ENCODE measurements at regions not wholly inside any gene's neighbourhood (a gene's known extent, or its start where the extent isn't known, plus 50 kb on each side); places are given as distances from the start of the nearest gene placed in this dataset.

DNA sequence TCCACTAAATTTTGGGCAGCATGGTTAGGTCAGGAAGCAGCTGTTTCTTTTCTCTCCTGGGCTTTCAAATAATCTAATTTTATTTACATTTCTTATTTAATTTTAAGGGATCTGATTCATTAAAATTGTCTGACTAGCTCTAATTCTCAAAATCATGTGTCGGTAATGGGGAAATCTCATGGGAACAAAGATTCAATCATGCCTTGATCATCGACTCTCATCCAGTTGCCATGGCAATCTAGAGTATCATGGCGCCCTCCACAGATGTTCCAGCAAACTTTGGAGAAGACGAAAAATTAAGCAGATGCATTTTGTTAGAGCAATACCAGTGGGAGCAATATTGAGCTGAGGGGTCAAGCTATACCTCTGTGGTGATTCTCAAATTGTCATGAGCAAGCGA lies 358.0 kb upstream of the CDH4 start:
- Histone ChIP-seq H2AFZ (replicated peaks; ENCODE audit: low read length, poor library complexity) (no peak overlapping the region), H3K14ac (replicated peaks; ENCODE audit: low read depth, low read length) (no peak overlapping the region), H3K36me3 (ENCODE audit: control insufficient read depth, insufficient read depth, low read length) (no peaks in the 10 kb centered on the region), H3K27me3 (ENCODE audit: control insufficient read depth, insufficient read depth, low read length) (no peaks in the 10 kb centered on the region), H4K20me1 (ENCODE audit: insufficient read depth, low read length) (no peaks in the 10 kb centered on the region), H3K9me3 (ENCODE audit: control insufficient read depth, insufficient read depth, low read length) (peaks cover 10% of the 10 kb centered on the region), H3K4me2 (ENCODE audit: low read depth, low read length) (no peak overlapping the region), H3K56ac (ENCODE audit: extremely low read depth, insufficient read depth, low read length) (no peak overlapping the region), H2BK20ac (ENCODE audit: low read depth, low read length) (no peak overlapping the region), H2AK9ac (replicated peaks; ENCODE audit: low read depth, low read length, poor library complexity) (no peak overlapping the region), H2BK120ac (ENCODE audit: low read depth, low read length) (no peak overlapping the region), H3K23ac (ENCODE audit: low read depth, low read length) (no peak overlapping the region), H3K9me1 (ENCODE audit: insufficient read depth, low read length) (no peaks in the 10 kb centered on the region), H4K5ac (ENCODE audit: low read depth, low read length) (no peak overlapping the region), H4K8ac (ENCODE audit: low read depth in 2 of 2, low read length in 2 of 2) (no peak overlapping the region), H3K4me3 (ENCODE audit: insufficient read depth, low read depth, low read length) (no peak overlapping the region), H3K4me1 (ENCODE audit: control insufficient read depth, insufficient read depth, low read length) (no peaks in the 10 kb centered on the region), H3K9ac (ENCODE audit: low read depth, low read length) (no peak overlapping the region), H3K4ac (ENCODE audit: low read depth, low read length) (no peak overlapping the region), H2AK5ac (ENCODE audit: low read depth, low read length) (no peak overlapping the region), H3K79me1 (ENCODE audit: low read depth in 1 of 2, low read length in 2 of 2) (no peaks in the 10 kb centered on the region), H4K91ac (ENCODE audit: insufficient read depth, low read depth, low read length) (no peak overlapping the region), H3K27ac (ENCODE audit: insufficient read depth, low read length) (no peak overlapping the region), H2BK5ac (ENCODE audit: low read depth, low read length, poor library complexity, severe bottlenecking) (no peak overlapping the region), H2BK15ac (ENCODE audit: low read depth, low read length) (no peak overlapping the region), H3K18ac (ENCODE audit: low read depth, low read length) (no peak overlapping the region)
- DNase-seq (no peak), ATAC-seq (ENCODE audit: low read depth) (no peak)
- intact Hi-C loops (cut with micrococcal nuclease) (no loop called here), dilution Hi-C loops (cut with HindIII; ENCODE audit: low sequenced_read_pairs, unreplicated experiment) (no loop called here), in situ Hi-C loops (cut with MboI; ENCODE audit: low sequenced_read_pairs) (no loop called here)
- no TSS peak for BruUV-seq (replicated peaks)
- POLR2A ChIA-PET (ENCODE audit: unreplicated experiment): no interaction called here
- CTCF ChIA-PET: no interaction called here
- no CpG with 5 or more reads among the region's 5 CpGs for WGBS, 2 experiments (ENCODE audit: extremely low coverage in 2 of 2, insufficient read length in 1 of 2)
- no peak for TF ChIP-seq MAZ (IDR thresholded peaks at IDR 0.05; ENCODE audit: borderline replicate concordance, low read depth, low read length)
- TF ChIP-seq, protein P1, sequence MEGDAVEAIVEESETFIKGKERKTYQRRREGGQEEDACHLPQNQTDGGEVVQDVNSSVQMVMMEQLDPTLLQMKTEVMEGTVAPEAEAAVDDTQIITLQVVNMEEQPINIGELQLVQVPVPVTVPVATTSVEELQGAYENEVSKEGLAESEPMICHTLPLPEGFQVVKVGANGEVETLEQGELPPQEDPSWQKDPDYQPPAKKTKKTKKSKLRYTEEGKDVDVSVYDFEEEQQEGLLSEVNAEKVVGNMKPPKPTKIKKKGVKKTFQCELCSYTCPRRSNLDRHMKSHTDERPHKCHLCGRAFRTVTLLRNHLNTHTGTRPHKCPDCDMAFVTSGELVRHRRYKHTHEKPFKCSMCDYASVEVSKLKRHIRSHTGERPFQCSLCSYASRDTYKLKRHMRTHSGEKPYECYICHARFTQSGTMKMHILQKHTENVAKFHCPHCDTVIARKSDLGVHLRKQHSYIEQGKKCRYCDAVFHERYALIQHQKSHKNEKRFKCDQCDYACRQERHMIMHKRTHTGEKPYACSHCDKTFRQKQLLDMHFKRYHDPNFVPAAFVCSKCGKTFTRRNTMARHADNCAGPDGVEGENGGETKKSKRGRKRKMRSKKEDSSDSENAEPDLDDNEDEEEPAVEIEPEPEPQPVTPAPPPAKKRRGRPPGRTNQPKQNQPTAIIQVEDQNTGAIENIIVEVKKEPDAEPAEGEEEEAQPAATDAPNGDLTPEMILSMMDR (conservative IDR thresholded peaks at IDR 0.05; ENCODE audit: low read depth, low read length): no peak
- TF ChIP-seq CHD1 (IDR thresholded peaks at IDR 0.05; ENCODE audit: low read depth, low read length): no peak
- TF ChIP-seq FOS (IDR thresholded peaks at IDR 0.05; ENCODE audit: low read depth, low read length): no peak
- TF ChIP-seq, protein P2, sequence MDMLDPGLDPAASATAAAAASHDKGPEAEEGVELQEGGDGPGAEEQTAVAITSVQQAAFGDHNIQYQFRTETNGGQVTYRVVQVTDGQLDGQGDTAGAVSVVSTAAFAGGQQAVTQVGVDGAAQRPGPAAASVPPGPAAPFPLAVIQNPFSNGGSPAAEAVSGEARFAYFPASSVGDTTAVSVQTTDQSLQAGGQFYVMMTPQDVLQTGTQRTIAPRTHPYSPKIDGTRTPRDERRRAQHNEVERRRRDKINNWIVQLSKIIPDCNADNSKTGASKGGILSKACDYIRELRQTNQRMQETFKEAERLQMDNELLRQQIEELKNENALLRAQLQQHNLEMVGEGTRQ (IDR thresholded peaks at IDR 0.05; ENCODE audit: low read depth, low read length): no peak
- TF ChIP-seq RCOR1 (IDR thresholded peaks at IDR 0.05; ENCODE audit: insufficient replicate concordance, low read length): no peak
- no peak for TF ChIP-seq MXI1 (IDR thresholded peaks at IDR 0.05; ENCODE audit: borderline replicate concordance, low read depth, low read length)
- TF ChIP-seq POLR2A (IDR thresholded peaks at IDR 0.05; ENCODE audit: low read depth, low read length): no peak
- TF ChIP-seq, protein P3, sequence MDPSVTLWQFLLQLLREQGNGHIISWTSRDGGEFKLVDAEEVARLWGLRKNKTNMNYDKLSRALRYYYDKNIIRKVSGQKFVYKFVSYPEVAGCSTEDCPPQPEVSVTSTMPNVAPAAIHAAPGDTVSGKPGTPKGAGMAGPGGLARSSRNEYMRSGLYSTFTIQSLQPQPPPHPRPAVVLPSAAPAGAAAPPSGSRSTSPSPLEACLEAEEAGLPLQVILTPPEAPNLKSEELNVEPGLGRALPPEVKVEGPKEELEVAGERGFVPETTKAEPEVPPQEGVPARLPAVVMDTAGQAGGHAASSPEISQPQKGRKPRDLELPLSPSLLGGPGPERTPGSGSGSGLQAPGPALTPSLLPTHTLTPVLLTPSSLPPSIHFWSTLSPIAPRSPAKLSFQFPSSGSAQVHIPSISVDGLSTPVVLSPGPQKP (IDR thresholded peaks at IDR 0.05; ENCODE audit: borderline replicate concordance, low read depth, low read length): no peak
- TF ChIP-seq MAFK (IDR thresholded peaks at IDR 0.05; ENCODE audit: low read depth, low read length): no peak
- TF ChIP-seq SMC3 (IDR thresholded peaks at IDR 0.05; ENCODE audit: low read depth, low read length): no peak
- TF ChIP-seq NFE2L2 (IDR thresholded peaks at IDR 0.05; ENCODE audit: low read depth, low read length): no peak
- no peak for TF ChIP-seq CEBPB (IDR thresholded peaks at IDR 0.05; ENCODE audit: low read depth, low read length)
- no peak for TF ChIP-seq RFX5 (IDR thresholded peaks at IDR 0.05; ENCODE audit: low read depth, low read length)
- no peak for TF ChIP-seq BHLHE40 (IDR thresholded peaks at IDR 0.05; ENCODE audit: low read depth, low read length)
